Kidney (tissue), 13 donors: ENCODE measurements at regions not wholly inside any gene's neighbourhood (a gene's known extent, or its start where the extent isn't known, plus 50 kb on each side); places are given as distances from the start of the nearest gene placed in this dataset.

Experiments used
- DNase-seq, 5 donors: peaks; one replicate each; pipeline ENCODE4 v3.0.0-alpha.2; 2013 to 2020
- FAIRE-seq: peaks from 2 replicates; lab custom pipeline; 2012; peaks lifted over from hg19 to GRCh38; lab: Jason Lieb, UNC
- H3K27ac ChIP-seq, 2 donors: one replicate each; pipeline ENCODE4 v1.7.0; 2013; ENCODE audit warnings: low read depth in 2 of 2, low read length in 2 of 2, inconsistent platforms in 1 of 2
- H3K27me3 ChIP-seq: one replicate; pipeline ENCODE4 v1.7.1; 2013; ENCODE audit warnings: low read length, inconsistent platforms; ENCODE audit not compliant: control insufficient read depth, insufficient read depth
- H3K36me3 ChIP-seq, 3 donors: one replicate each; pipeline versions ENCODE4 v1.7.0 to v1.7.1; 2013; ENCODE audit warnings: low read length in 3 of 3, control low read depth in 1 of 3, inconsistent platforms in 1 of 3; ENCODE audit not compliant: insufficient read depth in 3 of 3, control insufficient read depth in 2 of 3
- H3K4me1 ChIP-seq, 3 donors: one replicate each; pipeline versions ENCODE4 v1.7.0 to v1.7.1; 2013; ENCODE audit warnings: low read length in 3 of 3, inconsistent platforms in 1 of 3, low read depth in 1 of 3; ENCODE audit not compliant: control insufficient read depth in 2 of 3, insufficient read depth in 2 of 3
- H3K4me3 ChIP-seq, 3 donors: one replicate each; pipeline versions ENCODE4 v1.7.0 to v1.8.1; 2013; ENCODE audit warnings: low read length in 3 of 3, control low read depth in 1 of 3, inconsistent platforms in 1 of 3
- H3K9ac ChIP-seq, 3 donors: one replicate each; pipeline versions ENCODE4 v1.7.0 to v1.7.1; 2013; ENCODE audit warnings: low read length in 3 of 3, control low read depth in 1 of 3, inconsistent platforms in 1 of 3
- H3K9me3 ChIP-seq, 3 donors: one replicate each; pipeline versions ENCODE4 v1.7.0 to v1.7.1; 2013; ENCODE audit warnings: low read length in 3 of 3, control low read depth in 1 of 3, inconsistent platforms in 1 of 3; ENCODE audit not compliant: control insufficient read depth in 2 of 3, insufficient read depth in 1 of 3
- CTCF ChIP-seq: IDR thresholded peaks from 3 replicates; pipeline ENCODE4 v1.5.1; 2012; ENCODE audit warnings: mild to moderate bottlenecking, moderate library complexity, borderline replicate concordance; ENCODE audit not compliant: insufficient read depth; ENCODE audit errors: extremely low read depth
- intact Hi-C: fragments of 100-400 bp; cut with DNase I; formaldehyde crosslinking; loops from one replicate; pipeline ENCODE4 v1.11.1; 2022
- donor health status: control.
- donor health status: control.
- donor health status: control.
- donor health status: control.
- donor health status: control.
- donor health status: DM: yes; HTN: yes; CAD: no.
- donor health status: Normal renal cell carcinoma (clear cell type).

GRCh38 chr15:91456921-91457320 lies 356.9 kb downstream of the SV2B start:
- TF ChIP-seq CTCF = no peak
- no peaks in the 10 kb centered on the region for H3K4me1 ChIP-seq
- no peak overlapping the region for H3K4me3 ChIP-seq
- H3K27me3 ChIP-seq = no peaks in the 10 kb centered on the region
- H3K9ac ChIP-seq = no peak overlapping the region
- DNase-seq (no peak), FAIRE-seq (no peak)
- H3K27ac ChIP-seq = no peak overlapping the region
- no peaks in the 10 kb centered on the region for H3K9me3 ChIP-seq
- H3K36me3 ChIP-seq = no peaks in the 10 kb centered on the region
- intact Hi-C loops = no loop called here

- H3K9ac ChIP-seq = no peak overlapping the region
- no peak for TF ChIP-seq CTCF
- no peaks in the 10 kb centered on the region for H3K4me1 ChIP-seq
- H3K27me3 ChIP-seq = no peaks in the 10 kb centered on the region
- DNase-seq (no peak), FAIRE-seq (no peak)
- no peaks in the 10 kb centered on the region for H3K9me3 ChIP-seq
- intact Hi-C loops = no loop called here
- H3K4me3 ChIP-seq = no peak overlapping the region
- H3K27ac ChIP-seq = no peak overlapping the region
- H3K36me3 ChIP-seq = no peaks in the 10 kb centered on the region
Observed at GRCh38 chr15:91461377-91461776, 361.3 kb downstream of the SV2B start.

GRCh38 chr15:91465086-91465485 lies 365.0 kb downstream of the SV2B start:
- H3K36me3 ChIP-seq = no peaks in the 10 kb centered on the region
- H3K9me3 ChIP-seq = no peaks in the 10 kb centered on the region
- no peak for TF ChIP-seq CTCF
- intact Hi-C loops = no loop called here
- DNase-seq = no peak
- no peak overlapping the region for H3K4me3 ChIP-seq
- H3K27me3 ChIP-seq = no peaks in the 10 kb centered on the region
- FAIRE-seq = no peak
- H3K9ac ChIP-seq = no peak overlapping the region
- no peaks in the 10 kb centered on the region for H3K4me1 ChIP-seq
- no peak overlapping the region for H3K27ac ChIP-seq

GRCh38 chr15:91465696-91466095 lies 365.6 kb downstream of the SV2B start:
- intact Hi-C loops = no loop called here
- Histone ChIP-seq H3K36me3 (no peaks in the 10 kb centered on the region), H3K9ac (no peak overlapping the region), H3K4me3 (no peak overlapping the region), H3K27ac (no peak overlapping the region), H3K27me3 (no peaks in the 10 kb centered on the region), H3K9me3 (no peaks in the 10 kb centered on the region), H3K4me1 (no peaks in the 10 kb centered on the region)
- no peak for FAIRE-seq
- TF ChIP-seq CTCF = no peak
- DNase-seq = peak in 4 of 5 donors; percentile 53 to 87 (median 70)
